Neural cell (in vitro differentiated cells): ENCODE measurements at regions not wholly inside any gene's neighbourhood (a gene's known extent, or its start where the extent isn't known, plus 50 kb on each side); places are given as distances from the start of the nearest gene placed in this dataset.

Experiments used
- H2AFZ ChIP-seq: fragments of 200-600, 300-800 bp; sonication (generic), shearing (Covaris generic); 2 replicates; pipeline ENCODE4 v1.6.0; 2014; ENCODE audit warnings: low read depth, mild to moderate bottlenecking, antibody characterized with exemption, low read length, moderate library complexity
- H3F3A ChIP-seq: fragments of 200-600 bp; shearing (Covaris generic); 2 replicates; pipeline ENCODE4 v1.6.1; 2016; ENCODE audit warnings: mild to moderate bottlenecking, moderate library complexity, mixed read lengths, antibody characterized with exemption, low read length; ENCODE audit not compliant: insufficient read depth, poor library complexity, severe bottlenecking
- H3K27ac ChIP-seq: fragments of 200-600, 300-800 bp; sonication (generic), shearing (Covaris generic); 2 replicates; pipeline ENCODE4 v1.5.1; 2014; ENCODE audit warnings: mild to moderate bottlenecking, low read length, moderate library complexity
- H3K27me3 ChIP-seq: fragments of 300-800, 200-600 bp; sonication (generic), shearing (Covaris generic); 2 replicates; pipeline ENCODE4 v1.6.0; 2014; ENCODE audit warnings: mild to moderate bottlenecking, low read depth, low read length, moderate library complexity; ENCODE audit not compliant: insufficient read depth
- H3K36me3 ChIP-seq: fragments of 300-800, 200-600 bp; sonication (generic), shearing (Covaris generic); 2 replicates; pipeline ENCODE4 v1.5.1; 2014; ENCODE audit warnings: mild to moderate bottlenecking, antibody characterized with exemption, low read length, moderate library complexity; ENCODE audit not compliant: insufficient read depth
- H3K4me2 ChIP-seq: fragments of 300-800, 200-600 bp; sonication (generic), shearing (Covaris generic); 2 replicates; pipeline ENCODE4 v1.6.0; 2014; ENCODE audit warnings: mild to moderate bottlenecking, low read length
- H3K4me3 ChIP-seq: fragments of 300-800, 200-600 bp; sonication (generic), shearing (Covaris generic); 2 replicates; pipeline ENCODE4 v1.5.1; 2014; ENCODE audit warnings: mild to moderate bottlenecking, low read length, moderate library complexity
- H3K79me2 ChIP-seq: fragments of 200-600 bp; shearing (Covaris generic); replicated peaks from 2 replicates; pipeline ENCODE4 v1.6.0; 2014; ENCODE audit warnings: mild to moderate bottlenecking, low read length, moderate library complexity; ENCODE audit not compliant: insufficient read depth
- H3K9ac ChIP-seq: fragments of 300-800, 200-600 bp; sonication (generic), shearing (Covaris generic); 2 replicates; pipeline ENCODE4 v1.6.1; 2016; ENCODE audit warnings: mild to moderate bottlenecking, low read length, mixed read lengths
- H3K9me2 ChIP-seq: fragments of 200-600 bp; shearing (Covaris generic); 2 replicates; pipeline ENCODE4 v1.6.1; 2016; ENCODE audit warnings: mild to moderate bottlenecking, low read length, mixed read lengths; ENCODE audit not compliant: insufficient read depth
- H3K9me3 ChIP-seq: fragments of 200-600, 300-800 bp; sonication (generic), shearing (Covaris generic); 2 replicates; pipeline ENCODE4 v1.6.1; 2016; ENCODE audit warnings: mild to moderate bottlenecking, mixed run types, low read length, moderate library complexity, mixed read lengths
- H4K20me1 ChIP-seq: fragments of 200-600 bp; shearing (Covaris generic); 2 replicates; pipeline ENCODE4 v1.6.1; 2016; ENCODE audit warnings: mild to moderate bottlenecking, mixed run types; ENCODE audit not compliant: insufficient read depth
- CTCF ChIP-seq: fragments of 450-650 bp; IDR thresholded peaks from 2 replicates; pipeline ENCODE4 v1.5.1; 2014; ENCODE audit warnings: antibody characterized with exemption, mild to moderate bottlenecking, moderate library complexity; ENCODE audit not compliant: poor library complexity, severe bottlenecking
- EP300 ChIP-seq: fragments of 450-650 bp; conservative IDR thresholded peaks from 2 replicates; pipeline ENCODE4 v1.6.1; 2014; ENCODE audit warnings: antibody characterized with exemption, mild to moderate bottlenecking, moderate library complexity; ENCODE audit not compliant: poor library complexity, severe bottlenecking
- EZH2 ChIP-seq: fragments of 200-600, 300-800 bp; shearing (Covaris generic), sonication (generic); IDR thresholded peaks from 2 replicates; pipeline ENCODE4 v1.6.1; 2014; ENCODE audit warnings: antibody characterized with exemption, low read length, borderline replicate concordance, mild to moderate bottlenecking; ENCODE audit not compliant: insufficient read depth, poor library complexity, severe bottlenecking
- MXI1 ChIP-seq: fragments of 450-650 bp; conservative IDR thresholded peaks from 2 replicates; pipeline ENCODE4 v1.6.1; 2014; ENCODE audit warnings: antibody characterized with exemption, mild to moderate bottlenecking; ENCODE audit not compliant: poor library complexity, severe bottlenecking
- POLR2AphosphoS5 ChIP-seq: IDR thresholded peaks from 2 replicates; pipeline ENCODE4 v1.6.1; 2012
- RAD21 ChIP-seq: fragments of 450-650 bp; conservative IDR thresholded peaks from 2 replicates; pipeline ENCODE4 v1.6.1; 2014; ENCODE audit warnings: antibody characterized with exemption, mild to moderate bottlenecking, moderate library complexity
- REST ChIP-seq: IDR thresholded peaks from 2 replicates; pipeline ENCODE4 v1.6.1; 2012; ENCODE audit warnings: borderline replicate concordance
- SMC3 ChIP-seq: fragments of 450-650 bp; conservative IDR thresholded peaks from 2 replicates; pipeline ENCODE4 v1.6.1; 2014; ENCODE audit warnings: antibody characterized with exemption, mild to moderate bottlenecking, moderate library complexity; ENCODE audit not compliant: poor library complexity
- TAF1 ChIP-seq: IDR thresholded peaks from 2 replicates; pipeline ENCODE4 v1.6.1; 2012; ENCODE audit warnings: low read depth

DNA sequence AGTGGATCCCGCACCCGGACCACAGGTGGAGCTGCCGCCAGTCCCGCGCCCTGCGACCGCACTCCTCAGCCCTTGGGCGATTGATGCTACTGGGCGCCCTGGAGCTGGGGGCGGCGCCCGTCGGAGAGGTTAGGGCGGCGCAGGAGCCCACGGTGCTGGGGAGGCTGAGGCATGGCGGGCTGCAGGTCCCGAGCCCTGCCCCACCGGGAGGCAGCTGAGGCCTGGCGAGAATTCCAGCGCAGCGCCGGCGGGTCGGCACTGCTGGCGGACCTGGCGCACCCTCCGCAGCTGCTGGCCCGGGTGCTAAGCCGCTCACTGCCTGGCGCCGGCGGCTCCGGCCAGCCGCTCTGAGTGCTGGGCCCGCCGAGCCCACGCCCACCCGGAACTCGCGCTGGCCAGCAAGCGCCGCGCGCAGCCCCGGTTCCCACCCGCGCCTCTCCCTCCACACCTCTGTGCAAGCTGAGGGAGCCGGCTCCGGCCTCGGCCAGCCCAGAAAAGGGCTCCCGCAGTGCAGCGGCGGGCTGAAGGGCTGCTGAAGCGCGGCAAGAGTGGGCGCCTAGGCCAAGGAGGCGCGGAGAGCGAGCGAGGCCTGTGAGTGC is 1256.5 kb downstream of the STIM2 start:
- H3K27me3 ChIP-seq: no peaks in the 10 kb centered on the region
- no peaks in the 10 kb centered on the region for H3F3A ChIP-seq
- no peak overlapping the region for H2AFZ ChIP-seq
- H3K4me3 ChIP-seq: no peak overlapping the region
- H3K27ac ChIP-seq: no peak overlapping the region
- no peaks in the 10 kb centered on the region for H3K36me3 ChIP-seq
- H3K9me3 ChIP-seq: no peaks in the 10 kb centered on the region
- TF ChIP-seq CTCF: no peak
- no peak for TF ChIP-seq RAD21
- no peak for TF ChIP-seq EP300
- no peak for TF ChIP-seq POLR2AphosphoS5
- no peak for TF ChIP-seq SMC3
- TF ChIP-seq TAF1: no peak
- TF ChIP-seq MXI1: no peak
- no peak for TF ChIP-seq REST
- no peak for TF ChIP-seq EZH2
- H3K79me2 ChIP-seq: no peaks in the 10 kb centered on the region
- no peak overlapping the region for H3K4me2 ChIP-seq
- no peaks in the 10 kb centered on the region for H3K9me2 ChIP-seq
- no peak overlapping the region for H3K9ac ChIP-seq
- no peaks in the 10 kb centered on the region for H4K20me1 ChIP-seq

- TF ChIP-seq MXI1 (no peak), RAD21 (no peak), EZH2 (no peak)
- Histone ChIP-seq H2AFZ (no peak overlapping the region), H3K4me3 (no peak overlapping the region), H4K20me1 (no peaks in the 10 kb centered on the region), H3F3A (no peaks in the 10 kb centered on the region), H3K4me2 (no peak overlapping the region), H3K27me3 (no peaks in the 10 kb centered on the region), H3K79me2 (no peaks in the 10 kb centered on the region), H3K36me3 (no peaks in the 10 kb centered on the region), H3K27ac (no peak overlapping the region), H3K9ac (no peak overlapping the region), H3K9me2 (no peaks in the 10 kb centered on the region), H3K9me3 (no peaks in the 10 kb centered on the region)
Observed at GRCh38 chr4:28146191-28146590, 1285.5 kb downstream of the STIM2 start.
